T-helper 2 cell (primary cell): ENCODE measurements at regions not wholly inside any gene's neighbourhood (a gene's known extent, or its start where the extent isn't known, plus 50 kb on each side); places are given as distances from the start of the nearest gene placed in this dataset.
"Not testable (repeated sequence)": the region's sequence is repeated elsewhere in the genome, so short reads cannot be mapped to it uniquely, and the experiment has no call there.

Source experiments
- DNase-seq, 5 experiments: peaks; one replicate each; pipeline versions ENCODE4 v3.0.0 to v3.0.0-alpha.2; 2012 to 2022

- DNase-seq: no peak
Observed at GRCh38 chr12:69136931-69137613, 102.3 kb upstream of the CPSF6 start.

- DNase-seq: no peak
Observed at GRCh38 chr12:69141074-69141473, 98.3 kb upstream of the CPSF6 start.

GRCh38 chr12:69149270-69149669 is 90.1 kb upstream of the CPSF6 start:
- no peak for DNase-seq

- no peak for DNase-seq
Observed at GRCh38 chr12:69150083-69150795, 89.1 kb upstream of the CPSF6 start.

- DNase-seq: no peak
Observed at GRCh38 chr12:69150796-69151127, 88.6 kb upstream of the CPSF6 start.

- DNase-seq: no peak
Observed at GRCh38 chr12:69151254-69151764, 88.1 kb upstream of the CPSF6 start.

GRCh38 chr12:69154585-69155363 is 84.6 kb upstream of the CPSF6 start:
- DNase-seq: peak; percentile 52 to 84 (median 67)

GRCh38 chr12:69157023-69157655 is 82.2 kb upstream of the CPSF6 start:
- DNase-seq: peak; percentile 67 to 93 (median 80)

- DNase-seq: peak in 3 of 5 experiments; percentile 4 to 96 (median 28)
Observed at GRCh38 chr12:69161829-69162228, 77.5 kb upstream of the CPSF6 start.

- no peak for DNase-seq
Observed at GRCh38 chr12:69163681-69164362, 75.5 kb upstream of the CPSF6 start.

- DNase-seq: no peak
Observed at GRCh38 chr12:69167648-69168165, 71.7 kb upstream of the CPSF6 start.

- no peak for DNase-seq
Observed at GRCh38 chr12:69168363-69168762, 71.0 kb upstream of the CPSF6 start.

GRCh38 chr12:69168828-69169227 is 70.5 kb upstream of the CPSF6 start:
- no peak for DNase-seq

- DNase-seq: no peak
Observed at GRCh38 chr12:69170293-69170692, 69.1 kb upstream of the CPSF6 start.

- DNase-seq: no peak
Observed at GRCh38 chr12:69171881-69172280, 67.5 kb upstream of the CPSF6 start.

- DNase-seq: no peak
Observed at GRCh38 chr12:69172491-69172890, 66.9 kb upstream of the CPSF6 start.

GRCh38 chr12:69173368-69173767 is 66.0 kb upstream of the CPSF6 start:
- no peak for DNase-seq

- no peak for DNase-seq
Observed at GRCh38 chr12:69179786-69180185, 59.6 kb upstream of the CPSF6 start.

GRCh38 chr12:69187572-69187971 is 51.8 kb upstream of the CPSF6 start:
- DNase-seq: not testable (repeated sequence)

GRCh38 chr12:69189378-69189978 is 49.9 kb upstream of the CPSF6 start:
- DNase-seq: no peak
